Adipocyte (in vitro differentiated cells): ENCODE measurements at regions not wholly inside any gene's neighbourhood (a gene's known extent, or its start where the extent isn't known, plus 50 kb on each side); places are given as distances from the start of the nearest gene placed in this dataset.

Source experiments
- DNase-seq: peaks from one replicate; pipeline ENCODE4 v3.0.0-alpha.2; 2015; ENCODE audit warnings: low read depth
- H3K27me3 ChIP-seq: replicated peaks from 2 replicates; pipeline ENCODE4 v1.7.0; 2013; ENCODE audit warnings: mild to moderate bottlenecking, low read length, moderate library complexity; ENCODE audit not compliant: control insufficient read depth, insufficient read depth
- H3K36me3 ChIP-seq: 2 replicates; pipeline ENCODE4 v1.7.0; 2013; ENCODE audit warnings: low read length, mild to moderate bottlenecking, moderate library complexity; ENCODE audit not compliant: control insufficient read depth, insufficient read depth, severe bottlenecking
- H3K4me1 ChIP-seq: 2 replicates; pipeline ENCODE4 v1.7.0; 2013; ENCODE audit warnings: mild to moderate bottlenecking, low read length, moderate library complexity; ENCODE audit not compliant: control insufficient read depth, insufficient read depth
- H3K4me3 ChIP-seq: 2 replicates; pipeline ENCODE4 v1.7.0; 2013; ENCODE audit warnings: mild to moderate bottlenecking, low read length, moderate library complexity
- H3K9ac ChIP-seq: 2 replicates; pipeline ENCODE4 v1.7.0; 2013; ENCODE audit warnings: mild to moderate bottlenecking, low read length, moderate library complexity
- H3K9me3 ChIP-seq: 2 replicates; pipeline ENCODE4 v1.7.0; 2013; ENCODE audit warnings: mild to moderate bottlenecking, low read length, moderate library complexity; ENCODE audit not compliant: control insufficient read depth

DNA sequence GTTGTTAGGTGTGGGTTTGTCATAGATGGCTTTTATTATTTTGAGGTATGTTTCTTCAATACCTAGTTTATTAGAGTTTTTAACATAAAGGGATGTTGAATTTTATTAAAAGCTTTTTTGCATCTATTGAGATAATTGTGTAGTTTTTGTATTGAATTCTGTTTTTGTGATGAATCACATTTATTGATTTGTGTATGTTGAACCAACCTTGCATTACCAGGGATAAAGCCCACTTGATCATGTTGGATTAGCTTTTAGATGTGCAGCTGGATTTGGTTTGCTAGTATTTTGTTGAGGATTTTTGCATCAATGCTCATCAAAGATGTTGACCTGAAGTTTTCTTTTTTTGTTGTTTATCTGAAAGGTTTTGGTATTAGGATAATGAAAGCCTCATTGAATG, 328.2 kb downstream of the ADCYAP1 start:
- no peak for DNase-seq
- H3K4me1 ChIP-seq, result no peaks in the 10 kb centered on the region

GRCh38 chr18:1240701-1241100, 336.0 kb downstream of the ADCYAP1 start:
- Histone ChIP-seq H3K4me3 (no peak overlapping the region), H3K36me3 (no peaks in the 10 kb centered on the region), H3K9me3 (peaks cover 15% of the 10 kb centered on the region), H3K9ac (no peak overlapping the region), H3K27me3 (no peaks in the 10 kb centered on the region), H3K4me1 (no peaks in the 10 kb centered on the region)
- no peak for DNase-seq

More for the DNA sequence above, 328.2 kb downstream of the ADCYAP1 start:
- H3K36me3 ChIP-seq, result no peaks in the 10 kb centered on the region
- H3K4me3 ChIP-seq, result no peak overlapping the region
- H3K9ac ChIP-seq, result no peak overlapping the region
- H3K27me3 ChIP-seq, result no peaks in the 10 kb centered on the region
- peaks cover 39% of the 10 kb centered on the region for H3K9me3 ChIP-seq

- Histone ChIP-seq H3K27me3 (no peaks in the 10 kb centered on the region), H3K9me3 (peaks cover 10% of the 10 kb centered on the region), H3K9ac (no peak overlapping the region), H3K4me3 (no peak overlapping the region), H3K36me3 (no peaks in the 10 kb centered on the region), H3K4me1 (no peaks in the 10 kb centered on the region)
- DNase-seq, result no peak
These were observed 339.9 kb downstream of the ADCYAP1 start for GRCh38 chr18:1244397-1245122.

- no peaks in the 10 kb centered on the region for H3K36me3 ChIP-seq
- H3K4me1 ChIP-seq, result no peaks in the 10 kb centered on the region
- H3K9ac ChIP-seq, result no peak overlapping the region
- no peak overlapping the region for H3K4me3 ChIP-seq
- DNase-seq, result no peak
- H3K27me3 ChIP-seq, result no peaks in the 10 kb centered on the region
- H3K9me3 ChIP-seq, result peaks cover 10% of the 10 kb centered on the region
These were observed 342.2 kb downstream of the ADCYAP1 start for GRCh38 chr18:1246827-1247226.

DNA sequence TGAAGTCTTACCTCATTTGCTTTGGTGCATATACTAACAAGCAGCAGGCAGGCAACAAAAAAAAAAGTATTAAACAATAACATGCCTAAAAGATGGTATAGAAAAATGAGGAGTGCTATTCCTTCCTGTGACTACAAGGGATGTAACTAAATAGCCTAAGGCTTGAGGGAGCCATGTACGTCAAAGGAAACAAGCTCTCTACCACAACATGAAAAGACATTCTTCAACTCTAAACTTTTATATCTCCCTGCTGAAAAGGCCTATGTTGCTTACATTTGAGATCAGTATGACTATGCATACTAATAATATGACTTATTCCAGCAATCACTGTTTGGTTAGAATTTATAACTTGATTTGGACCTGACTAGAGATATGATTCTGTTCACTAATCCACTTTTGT, 347.9 kb downstream of the ADCYAP1 start:
- H3K9me3 ChIP-seq, result no peaks in the 10 kb centered on the region
- no peak overlapping the region for H3K4me3 ChIP-seq
- H3K9ac ChIP-seq, result no peak overlapping the region
- H3K4me1 ChIP-seq, result no peaks in the 10 kb centered on the region
- DNase-seq, result no peak
- H3K36me3 ChIP-seq, result no peaks in the 10 kb centered on the region
- H3K27me3 ChIP-seq, result no peaks in the 10 kb centered on the region

GRCh38 chr18:1252936-1253335, 348.3 kb downstream of the ADCYAP1 start:
- no peaks in the 10 kb centered on the region for H3K9me3 ChIP-seq

DNA sequence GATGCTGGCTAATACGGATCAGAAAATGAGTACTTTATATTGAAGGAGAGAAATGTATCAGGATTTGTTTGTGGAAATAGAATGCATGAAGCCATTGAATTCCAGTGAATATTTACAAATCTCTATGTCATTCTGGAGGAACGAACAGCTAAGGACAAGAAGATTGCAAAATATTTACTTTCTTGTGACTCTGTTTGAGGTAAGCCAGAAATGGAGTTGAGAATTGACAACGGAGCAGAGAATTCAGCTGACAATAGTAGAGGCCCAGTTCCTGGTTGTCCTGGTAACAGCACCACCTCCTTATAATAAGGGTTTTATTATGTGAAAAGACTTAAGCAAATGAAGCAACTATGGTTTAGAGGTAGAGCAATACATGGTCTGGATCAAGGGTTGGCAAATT, 349.2 kb downstream of the ADCYAP1 start:
- no peak for DNase-seq
- H3K27me3 ChIP-seq, result no peaks in the 10 kb centered on the region
- no peaks in the 10 kb centered on the region for H3K4me1 ChIP-seq

More at GRCh38 chr18:1252936-1253335, 348.3 kb downstream of the ADCYAP1 start:
- Histone ChIP-seq H3K9ac (no peak overlapping the region), H3K27me3 (no peaks in the 10 kb centered on the region), H3K4me1 (no peaks in the 10 kb centered on the region), H3K36me3 (no peaks in the 10 kb centered on the region), H3K4me3 (no peak overlapping the region)
- no peak for DNase-seq

GRCh38 chr18:1261054-1261453, 356.4 kb downstream of the ADCYAP1 start:
- Histone ChIP-seq H3K4me3 (no peak overlapping the region), H3K27me3 (no peaks in the 10 kb centered on the region), H3K9ac (no peak overlapping the region), H3K4me1 (no peaks in the 10 kb centered on the region), H3K36me3 (no peaks in the 10 kb centered on the region), H3K9me3 (peaks cover 12% of the 10 kb centered on the region)
- DNase-seq, result no peak

More for the DNA sequence above, 349.2 kb downstream of the ADCYAP1 start:
- no peaks in the 10 kb centered on the region for H3K9me3 ChIP-seq
- H3K9ac ChIP-seq, result no peak overlapping the region
- H3K4me3 ChIP-seq, result no peak overlapping the region
- no peaks in the 10 kb centered on the region for H3K36me3 ChIP-seq

- Histone ChIP-seq H3K9ac (no peak overlapping the region), H3K27me3 (no peaks in the 10 kb centered on the region), H3K4me3 (no peak overlapping the region), H3K9me3 (no peaks in the 10 kb centered on the region), H3K4me1 (no peaks in the 10 kb centered on the region), H3K36me3 (no peaks in the 10 kb centered on the region)
- no peak for DNase-seq
These were observed 362.4 kb downstream of the ADCYAP1 start for GRCh38 chr18:1267021-1267420.

DNA sequence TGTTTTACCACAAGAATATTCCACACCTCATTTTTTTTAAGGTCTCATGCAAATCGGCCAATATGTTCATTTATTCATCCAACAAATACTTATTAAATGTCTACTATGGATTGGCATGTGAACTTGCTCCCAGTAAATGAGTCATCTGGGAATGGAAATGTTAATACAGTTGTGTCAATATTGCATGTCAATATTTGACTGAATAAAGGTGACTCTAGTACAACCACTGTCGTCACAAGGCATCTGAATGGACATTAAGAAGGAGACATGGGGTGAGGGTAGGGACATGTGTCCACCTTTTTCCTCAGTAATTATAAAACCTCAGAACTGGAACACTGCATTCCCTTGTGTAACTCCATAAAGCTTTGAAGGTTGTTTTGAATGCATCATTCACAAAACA, 365.4 kb downstream of the ADCYAP1 start:
- DNase-seq, result no peak
- H3K4me1 ChIP-seq, result no peaks in the 10 kb centered on the region
- H3K27me3 ChIP-seq, result no peaks in the 10 kb centered on the region
- no peaks in the 10 kb centered on the region for H3K36me3 ChIP-seq
- no peaks in the 10 kb centered on the region for H3K9me3 ChIP-seq
- H3K4me3 ChIP-seq, result no peak overlapping the region
- H3K9ac ChIP-seq, result no peak overlapping the region

DNA sequence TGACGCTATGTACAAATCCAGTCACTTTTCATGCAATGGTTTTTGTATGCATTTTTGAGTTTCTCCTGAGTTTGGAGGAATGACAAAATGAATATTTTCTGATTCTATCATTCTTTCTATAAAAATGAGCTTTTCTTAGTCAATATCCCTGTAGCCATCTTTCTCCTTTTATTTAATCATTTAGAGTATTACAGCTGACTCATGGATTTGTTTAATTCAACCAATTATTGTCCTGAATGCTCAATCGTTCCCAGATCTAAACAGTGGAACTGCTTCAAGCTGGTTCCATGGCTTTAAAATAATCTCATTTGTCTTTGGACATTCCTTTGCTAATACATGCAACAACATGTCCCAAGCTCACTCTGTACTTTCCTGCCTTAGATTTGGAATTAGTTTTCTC, 368.8 kb downstream of the ADCYAP1 start:
- H3K9ac ChIP-seq, result no peak overlapping the region
- DNase-seq, result no peak
- H3K9me3 ChIP-seq, result no peaks in the 10 kb centered on the region
- H3K4me3 ChIP-seq, result no peak overlapping the region
- H3K36me3 ChIP-seq, result no peaks in the 10 kb centered on the region
- H3K27me3 ChIP-seq, result no peaks in the 10 kb centered on the region
- no peaks in the 10 kb centered on the region for H3K4me1 ChIP-seq

- no peak for DNase-seq
- Histone ChIP-seq H3K4me3 (no peak overlapping the region), H3K9ac (no peak overlapping the region), H3K27me3 (no peaks in the 10 kb centered on the region), H3K9me3 (no peaks in the 10 kb centered on the region), H3K4me1 (no peaks in the 10 kb centered on the region), H3K36me3 (no peaks in the 10 kb centered on the region)
These were observed 387.5 kb downstream of the ADCYAP1 start for GRCh38 chr18:1292167-1292566.
